HCT116 (cell line): ENCODE measurements at regions not wholly inside any gene's neighbourhood (a gene's known extent, or its start where the extent isn't known, plus 50 kb on each side); places are given as distances from the start of the nearest gene placed in this dataset.

Experiments
- CBX3 ChIP-seq: IDR thresholded peaks from 2 replicates; pipeline ENCODE4 v1.6.1; 2012; ENCODE audit warnings: low read depth
- CTCF ChIP-seq, 3 experiments: fragments of 200-600 bp in 1 of 3; sonication (generic) in 1 of 3; IDR thresholded peaks in 2 of 3; conservative IDR thresholded peaks in 1 of 3; 2 replicates each; pipeline ENCODE4 v1.5.1; 2012 to 2017; ENCODE audit warnings: low read depth in 2 of 3, low read length in 2 of 3, antibody characterized with exemption in 1 of 3, borderline replicate concordance in 1 of 3, control low read depth in 1 of 3, mild to moderate bottlenecking in 1 of 3, mixed read lengths in 1 of 3, mixed run types in 1 of 3, moderate library complexity in 1 of 3; ENCODE audit not compliant: insufficient read depth in 1 of 3
- EZH2 ChIP-seq: fragments of 200-600 bp; sonication (generic); IDR thresholded peaks from 2 replicates; pipeline ENCODE4 v1.6.1; 2017; ENCODE audit warnings: antibody characterized with exemption, mixed run types
- EZH2phosphoT487 ChIP-seq: fragments of 200-600 bp; IDR thresholded peaks from 2 replicates; pipeline ENCODE4 v1.6.1; 2018; ENCODE audit warnings: antibody characterized with exemption, borderline replicate concordance
- FOSL1 ChIP-seq: IDR thresholded peaks from 2 replicates; pipeline ENCODE4 v1.6.1; 2012; ENCODE audit warnings: low read depth
- MAX ChIP-seq: IDR thresholded peaks from 2 replicates; pipeline ENCODE4 v1.6.1; 2012
- POLR2A ChIP-seq: IDR thresholded peaks from 2 replicates; pipeline ENCODE4 v1.7.0; 2011; ENCODE audit warnings: borderline replicate concordance; ENCODE audit not compliant: insufficient read depth, insufficient read length; ENCODE audit errors: extremely low read depth
- POLR2AphosphoS5 ChIP-seq: IDR thresholded peaks from 2 replicates; pipeline ENCODE4 v1.6.1; 2011; ENCODE audit warnings: mild to moderate bottlenecking, low read depth, low read length, moderate library complexity
- REST ChIP-seq: IDR thresholded peaks from 2 replicates; pipeline ENCODE4 v1.6.1; 2012; ENCODE audit warnings: low read depth
- TCF7L2 ChIP-seq: IDR thresholded peaks from 2 replicates; pipeline ENCODE4 v1.7.0; 2011; ENCODE audit warnings: borderline replicate concordance, inconsistent platforms; ENCODE audit not compliant: insufficient read depth, insufficient read length; ENCODE audit errors: extremely low read depth

- no peak for TF ChIP-seq MAX
- TF ChIP-seq EZH2phosphoT487 = no peak
- TF ChIP-seq REST = no peak
- TF ChIP-seq CTCF (IDR thresholded peaks at IDR 0.05 in 2 of 3, conservative IDR thresholded peaks at IDR 0.05 in 1 of 3; ENCODE audit: borderline replicate concordance in 1 of 3, insufficient read depth in 1 of 3, low read depth in 2 of 3, low read length in 2 of 3) = no peak
- TF ChIP-seq TCF7L2 = no peak
- TF ChIP-seq EZH2 = no peak
- no peak for TF ChIP-seq FOSL1
- TF ChIP-seq POLR2A = no peak
- TF ChIP-seq POLR2AphosphoS5 = no peak
- TF ChIP-seq CBX3 = no peak
Observed at GRCh38 chr14:30129807-30130206, 202.2 kb upstream of the PRKD1 start.
